GM18858 (cell line): ENCODE measurements at regions not wholly inside any gene's neighbourhood (a gene's known extent, or its start where the extent isn't known, plus 50 kb on each side); places are given as distances from the start of the nearest gene placed in this dataset.
A peak's percentile ranks its signal among the peaks of the same experiment; 100 is the strongest.

Experiments
- ATAC-seq: cut with Tn5 transposase; IDR thresholded peaks from one replicate; pipeline ENCODE4 v1.9.1; 2021; ENCODE audit not compliant: unreplicated experiment

DNA sequence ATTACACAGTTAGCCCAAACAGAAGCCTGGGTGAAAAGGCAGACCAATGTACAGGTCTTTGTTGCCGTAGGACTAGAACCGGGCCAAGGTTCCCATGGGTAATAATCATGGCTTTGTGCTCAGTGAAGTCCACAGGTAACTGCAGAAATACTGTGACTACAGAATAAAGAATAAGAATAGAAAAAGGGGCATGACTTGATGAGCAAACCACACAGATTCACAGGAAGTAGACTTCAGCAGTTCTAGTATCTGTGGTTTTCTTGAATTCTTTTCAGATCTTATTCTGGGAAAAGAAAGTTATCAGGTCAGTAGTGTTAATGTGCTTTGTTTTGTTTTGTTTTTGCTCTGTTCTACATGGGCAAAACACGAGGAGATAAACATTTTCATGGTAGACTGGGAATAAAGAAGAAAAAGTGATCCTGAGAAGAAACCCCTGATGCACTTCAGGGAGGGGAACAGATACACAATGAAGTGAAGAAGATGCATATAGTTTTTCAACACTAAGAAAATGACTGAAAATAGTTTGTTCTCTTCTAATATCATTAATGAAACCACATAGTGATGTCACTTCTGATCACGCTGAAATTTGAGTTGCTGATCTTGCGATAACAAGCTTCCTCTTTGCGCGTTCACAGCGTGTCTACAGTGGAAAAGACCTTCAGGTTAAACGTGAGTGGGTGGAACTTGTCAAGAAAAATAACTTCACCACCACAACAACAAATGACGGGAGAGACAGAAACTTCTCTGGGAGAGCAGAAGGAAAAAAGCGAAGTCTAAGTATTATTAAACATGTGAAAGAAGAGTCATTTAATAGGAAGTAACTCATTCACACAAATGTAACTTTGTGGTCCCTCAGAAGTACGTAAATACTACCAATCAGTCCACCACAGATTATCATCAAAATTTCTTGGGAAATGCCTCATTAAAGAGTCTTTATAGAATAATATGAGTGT lies 315.8 kb upstream of the SATB1 start:
- ATAC-seq, result peak; percentile 85

- ATAC-seq, result peak; percentile 31
These were observed 313.9 kb upstream of the SATB1 start for GRCh38 chr3:18739099-18739433.

DNA sequence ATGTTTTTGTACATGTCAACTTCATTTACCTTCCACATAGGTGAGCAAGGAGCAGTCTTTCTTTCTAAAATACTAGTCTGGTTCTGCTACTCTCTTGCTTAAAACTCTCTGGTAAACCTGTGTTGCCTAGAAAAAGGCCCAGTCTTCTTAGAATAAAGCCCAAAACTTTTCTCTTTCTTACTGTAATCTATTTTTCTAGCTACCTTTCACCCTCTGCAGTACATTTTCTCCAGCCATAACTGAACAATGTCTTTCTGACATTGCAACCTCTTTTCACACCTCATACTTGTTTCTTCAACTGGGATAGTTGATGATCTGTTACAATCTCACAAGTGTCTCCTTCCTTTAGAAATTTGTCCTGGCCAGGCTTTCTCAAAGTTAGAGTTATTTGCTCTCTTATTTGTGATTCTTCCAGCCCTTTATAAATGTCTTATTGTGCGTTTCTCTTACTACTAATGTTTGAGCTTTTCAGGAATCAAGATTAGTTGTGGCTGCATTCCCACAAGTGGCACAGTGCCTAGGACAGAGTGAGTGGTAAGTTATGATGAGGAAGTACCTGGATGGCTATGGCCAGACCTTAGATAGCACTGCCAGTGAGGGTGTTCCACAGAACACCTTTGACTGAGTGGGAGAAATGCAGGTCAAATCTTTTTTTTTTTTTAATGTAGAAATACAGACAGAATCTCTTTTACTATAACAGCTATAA lies 313.4 kb upstream of the SATB1 start:
- ATAC-seq, result no peak

GRCh38 chr3:18735005-18735404 lies 309.9 kb upstream of the SATB1 start:
- no peak for ATAC-seq

- no peak for ATAC-seq
These were observed 309.2 kb upstream of the SATB1 start for GRCh38 chr3:18734309-18734708.

DNA sequence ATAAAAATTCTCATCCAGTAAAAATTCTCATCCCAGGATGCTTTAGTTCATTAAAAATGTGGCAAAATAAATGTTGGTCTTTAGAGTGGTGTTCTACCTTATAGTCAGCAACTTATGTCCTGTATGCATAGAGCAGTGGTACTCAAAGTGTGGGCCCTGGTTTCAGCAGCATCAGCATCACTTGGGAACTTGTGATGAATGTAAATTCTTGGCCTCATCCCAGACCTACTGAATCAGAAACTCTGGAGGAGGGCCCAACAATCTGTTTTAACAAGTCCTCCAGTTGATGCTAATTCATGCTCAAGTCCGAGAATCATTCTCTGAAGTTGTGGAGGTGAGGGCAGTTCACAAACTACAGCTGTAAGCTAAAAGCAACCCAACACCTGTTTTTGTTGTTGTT lies 307.3 kb upstream of the SATB1 start:
- ATAC-seq, result no peak

GRCh38 chr3:18730491-18730890 lies 305.4 kb upstream of the SATB1 start:
- no peak for ATAC-seq

DNA sequence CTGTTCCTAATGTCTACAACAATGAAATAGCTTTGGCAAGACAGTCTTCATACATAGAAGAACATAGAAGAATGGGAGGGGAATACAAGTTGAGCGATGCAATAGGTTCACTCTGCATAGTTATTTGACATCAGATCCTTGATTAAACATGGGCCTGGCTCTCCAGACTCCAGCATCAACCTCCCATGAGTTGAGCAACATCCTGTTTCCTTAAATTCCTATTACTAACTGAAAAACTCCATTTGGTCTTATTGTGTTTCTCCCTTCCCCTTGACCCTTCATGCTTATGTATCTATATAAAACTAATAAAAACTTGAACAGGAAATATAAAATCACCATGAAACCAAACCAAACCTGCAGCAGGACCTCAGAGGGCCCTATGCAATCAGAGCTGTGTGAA lies 304.5 kb upstream of the SATB1 start:
- no peak for ATAC-seq

- no peak for ATAC-seq
These were observed 300.7 kb upstream of the SATB1 start for GRCh38 chr3:18725668-18726407.

- ATAC-seq, result no peak
These were observed 299.3 kb upstream of the SATB1 start for GRCh38 chr3:18724456-18724855.

DNA sequence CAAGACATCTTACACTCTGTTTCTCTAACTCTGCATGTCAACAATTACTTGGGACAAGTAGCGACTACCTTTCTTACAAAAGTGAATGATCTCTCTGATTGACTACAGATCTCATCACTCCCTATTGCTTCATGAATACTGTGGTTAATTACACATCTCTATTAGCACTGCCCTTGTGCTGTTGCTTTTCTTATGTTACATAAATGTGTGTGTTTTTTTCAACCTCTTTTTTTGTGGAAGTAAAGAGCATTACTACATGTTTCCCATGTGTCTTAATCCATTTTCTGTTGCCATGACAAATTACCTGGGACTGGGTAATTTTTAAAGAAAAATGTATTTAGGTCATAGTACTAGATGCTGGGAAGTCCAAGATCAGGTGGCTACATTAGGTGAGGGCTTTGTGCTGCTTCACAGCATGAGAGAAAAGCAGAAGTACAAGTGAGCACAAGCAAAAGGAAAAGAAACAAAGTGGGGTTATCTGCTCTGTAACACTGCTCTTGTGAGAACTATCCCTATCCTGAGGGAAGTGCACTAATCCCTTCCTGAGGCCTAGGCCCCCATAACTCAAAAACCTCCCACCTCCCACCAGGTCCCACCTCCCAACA lies 298.2 kb upstream of the SATB1 start:
- no peak for ATAC-seq

- ATAC-seq, result no peak
These were observed 295.4 kb upstream of the SATB1 start for GRCh38 chr3:18720543-18720942.

DNA sequence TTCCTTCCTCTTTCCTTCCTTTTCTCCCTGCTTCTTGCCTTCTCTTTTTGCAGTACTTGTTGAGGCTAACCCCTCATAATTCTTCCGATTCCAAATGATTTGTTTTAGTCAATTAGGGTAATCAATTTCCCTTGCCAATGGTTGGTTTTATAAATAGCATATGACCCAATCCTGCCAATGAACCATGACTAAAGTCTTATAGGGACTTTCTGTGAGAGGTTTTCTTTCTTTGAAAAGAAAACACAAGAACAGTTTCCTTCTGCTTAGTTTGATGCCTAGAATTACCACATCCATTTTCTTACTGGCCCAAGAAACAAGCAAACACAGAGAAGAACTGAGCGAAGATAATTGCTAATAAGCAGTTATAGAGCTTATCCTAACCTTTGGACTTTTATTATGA lies 292.5 kb upstream of the SATB1 start:
- no peak for ATAC-seq

- ATAC-seq, result no peak
These were observed 291.7 kb upstream of the SATB1 start for GRCh38 chr3:18716821-18717220.

GRCh38 chr3:18716101-18716500 lies 291.0 kb upstream of the SATB1 start:
- ATAC-seq, result no peak

GRCh38 chr3:18715208-18715607 lies 290.1 kb upstream of the SATB1 start:
- ATAC-seq, result no peak

- no peak for ATAC-seq
These were observed 288.4 kb upstream of the SATB1 start for GRCh38 chr3:18713577-18713951.

DNA sequence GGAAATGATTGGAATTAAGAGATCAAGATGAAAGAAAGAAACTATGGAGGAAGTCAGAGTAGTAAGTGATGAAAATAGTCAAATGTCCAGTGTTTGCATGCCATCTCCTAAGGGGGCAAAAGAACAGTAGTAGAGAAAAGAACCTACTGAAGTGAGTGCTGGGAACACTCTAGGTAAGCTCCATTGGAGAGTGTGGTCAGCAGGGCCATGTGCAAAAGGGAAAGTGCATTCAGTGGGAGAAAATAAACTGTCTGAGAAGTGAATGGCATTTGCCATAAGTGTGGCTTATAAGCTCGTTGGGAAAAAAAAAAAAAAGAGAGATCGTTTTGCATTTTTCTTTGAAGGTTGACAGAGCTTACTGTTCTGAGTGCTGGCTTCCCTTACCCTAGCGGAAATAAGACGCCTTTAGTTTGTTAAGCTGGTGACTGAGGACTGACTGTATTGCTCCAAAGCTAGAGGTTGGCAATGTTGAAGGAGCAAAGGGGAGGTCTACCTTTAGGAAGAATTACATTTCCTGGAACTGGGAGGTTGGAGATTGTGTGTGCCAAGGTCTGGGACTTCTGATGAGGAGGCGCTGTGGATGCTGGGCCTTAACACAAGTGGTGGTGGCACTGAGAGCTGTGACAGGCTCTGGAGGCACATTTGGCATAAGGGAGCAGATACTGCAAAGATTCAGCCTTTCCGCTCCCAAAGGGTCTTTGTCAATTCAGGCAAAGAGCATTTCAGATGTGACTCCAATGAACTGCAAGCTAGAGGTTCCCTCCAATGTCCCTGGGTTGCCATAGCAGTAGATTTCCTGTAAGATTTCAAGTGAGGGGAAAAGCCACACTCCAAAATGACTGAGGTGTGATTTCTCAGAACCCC lies 287.8 kb upstream of the SATB1 start:
- ATAC-seq, result no peak

DNA sequence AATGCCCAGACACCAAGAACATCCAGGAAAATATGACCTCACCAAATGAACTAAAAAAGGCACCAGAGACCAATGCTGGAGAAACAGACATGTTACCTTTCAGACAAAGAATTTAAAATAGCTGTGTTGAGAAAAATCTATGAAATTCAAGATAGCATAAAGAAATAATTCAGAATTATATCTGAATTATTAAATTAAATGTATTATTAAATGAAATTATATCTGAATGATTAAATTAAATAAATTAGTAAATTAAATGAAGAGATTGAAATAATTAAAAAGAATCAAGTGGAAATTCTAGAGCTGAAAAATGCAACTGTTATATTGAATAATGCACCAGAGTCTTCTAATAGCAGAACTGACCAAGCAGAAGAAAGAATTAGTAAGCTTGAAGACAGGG lies 279.2 kb upstream of the SATB1 start:
- no peak for ATAC-seq

GRCh38 chr3:18703798-18704197 lies 278.7 kb upstream of the SATB1 start:
- no peak for ATAC-seq
